ENCODE measurements at regions not wholly inside any gene's neighbourhood (a gene's known extent, or its start where the extent isn't known, plus 50 kb on each side); places are given as distances from the start of the nearest gene placed in this dataset.

DNA sequence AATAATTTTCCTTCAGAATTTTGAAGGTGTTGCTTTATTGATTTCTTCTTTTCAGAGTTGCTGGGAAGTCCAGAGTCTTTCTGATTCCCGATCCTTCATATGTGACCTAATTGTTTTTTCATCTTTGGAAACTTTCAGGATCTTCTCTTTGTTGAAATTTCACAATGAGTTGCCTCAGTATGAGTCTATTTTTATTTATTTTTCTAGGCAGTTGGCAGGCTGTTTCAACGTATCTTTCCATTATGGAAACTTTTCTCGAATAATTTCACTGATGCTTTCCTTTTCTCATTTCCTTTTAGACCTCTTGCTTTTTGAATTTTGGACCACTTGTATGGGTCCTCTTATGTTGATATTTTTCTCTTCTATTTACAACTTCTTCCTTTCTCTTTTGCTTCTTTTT is 354.3 kb downstream of the TGFB2 start:
- 70 to 84% methylated on average over 3 of the region's 3 CpGs for WGBS, 2 donors
- no peaks in the 10 kb centered on the region for H3K27me3 ChIP-seq
- FAIRE-seq (no peak), DNase-seq (no peak), ATAC-seq (no peak)
- intact Hi-C loops (cut with DNase I) = no loop called here
- H3K4me1 ChIP-seq = no peaks in the 10 kb centered on the region
- H3K36me3 ChIP-seq = no peaks in the 10 kb centered on the region
- TF ChIP-seq, protein P1, sequence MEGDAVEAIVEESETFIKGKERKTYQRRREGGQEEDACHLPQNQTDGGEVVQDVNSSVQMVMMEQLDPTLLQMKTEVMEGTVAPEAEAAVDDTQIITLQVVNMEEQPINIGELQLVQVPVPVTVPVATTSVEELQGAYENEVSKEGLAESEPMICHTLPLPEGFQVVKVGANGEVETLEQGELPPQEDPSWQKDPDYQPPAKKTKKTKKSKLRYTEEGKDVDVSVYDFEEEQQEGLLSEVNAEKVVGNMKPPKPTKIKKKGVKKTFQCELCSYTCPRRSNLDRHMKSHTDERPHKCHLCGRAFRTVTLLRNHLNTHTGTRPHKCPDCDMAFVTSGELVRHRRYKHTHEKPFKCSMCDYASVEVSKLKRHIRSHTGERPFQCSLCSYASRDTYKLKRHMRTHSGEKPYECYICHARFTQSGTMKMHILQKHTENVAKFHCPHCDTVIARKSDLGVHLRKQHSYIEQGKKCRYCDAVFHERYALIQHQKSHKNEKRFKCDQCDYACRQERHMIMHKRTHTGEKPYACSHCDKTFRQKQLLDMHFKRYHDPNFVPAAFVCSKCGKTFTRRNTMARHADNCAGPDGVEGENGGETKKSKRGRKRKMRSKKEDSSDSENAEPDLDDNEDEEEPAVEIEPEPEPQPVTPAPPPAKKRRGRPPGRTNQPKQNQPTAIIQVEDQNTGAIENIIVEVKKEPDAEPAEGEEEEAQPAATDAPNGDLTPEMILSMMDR (IDR thresholded peaks at IDR 0.05) = no peak
- no peaks in the 10 kb centered on the region for H3K9me3 ChIP-seq
- no peak overlapping the region for H3K27ac ChIP-seq
- no peak overlapping the region for H3K4me3 ChIP-seq

- H3K36me3 ChIP-seq = no peaks in the 10 kb centered on the region
- no peaks in the 10 kb centered on the region for H3K4me1 ChIP-seq
- FAIRE-seq = no peak
- DNase-seq = no peak
- no peak for ATAC-seq
- 82 to 87% methylated on average over 2 of the region's 2 CpGs for WGBS, 2 donors
- H3K9me3 ChIP-seq = no peaks in the 10 kb centered on the region
- H3K27me3 ChIP-seq = no peaks in the 10 kb centered on the region
- intact Hi-C loops (cut with DNase I) = no loop called here
- TF ChIP-seq, protein P1 (IDR thresholded peaks at IDR 0.05) = no peak
- H3K27ac ChIP-seq = no peak overlapping the region
- no peak overlapping the region for H3K4me3 ChIP-seq
Observed at GRCh38 chr1:218699865-218700264, 354.7 kb downstream of the TGFB2 start.

- TF ChIP-seq, protein P1 (IDR thresholded peaks at IDR 0.05) = no peak
- no peaks in the 10 kb centered on the region for H3K27me3 ChIP-seq
- no peak overlapping the region for H3K4me3 ChIP-seq
- ATAC-seq = no peak
- no peak for FAIRE-seq
- no peaks in the 10 kb centered on the region for H3K36me3 ChIP-seq
- no peaks in the 10 kb centered on the region for H3K4me1 ChIP-seq
- WGBS, 2 donors = 68 to 80% methylated on average over 7 of the region's 7 CpGs
- intact Hi-C loops (cut with DNase I) = no loop called here
- no peak overlapping the region for H3K27ac ChIP-seq
- DNase-seq = no peak
- H3K9me3 ChIP-seq = no peaks in the 10 kb centered on the region
Observed at GRCh38 chr1:218700666-218701065, 355.5 kb downstream of the TGFB2 start.

DNA sequence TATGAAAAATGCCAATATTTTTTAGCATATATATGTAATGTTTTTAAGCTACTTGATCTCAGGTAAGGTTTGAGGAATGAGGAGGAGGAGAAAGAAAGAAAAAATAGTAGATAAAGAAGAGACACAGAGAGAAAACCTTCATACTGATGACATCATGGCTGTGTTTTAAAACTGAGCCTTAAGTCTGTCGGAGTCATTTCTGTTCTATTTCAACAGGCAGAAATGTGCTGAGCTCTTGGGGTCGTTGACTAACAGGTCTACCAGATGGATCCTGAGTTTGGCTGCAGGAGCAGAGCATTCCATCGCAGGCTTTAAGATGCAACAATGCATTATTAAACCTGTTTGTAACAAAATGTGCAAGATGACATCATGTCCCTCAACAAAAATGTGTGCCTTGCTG is 356.0 kb downstream of the TGFB2 start:
- TF ChIP-seq, protein P1 (IDR thresholded peaks at IDR 0.05) = no peak
- H3K4me1 ChIP-seq = no peaks in the 10 kb centered on the region
- H3K4me3 ChIP-seq = no peak overlapping the region
- intact Hi-C loops (cut with DNase I) = no loop called here
- 60 to 77% methylated on average over 3 of the region's 3 CpGs for WGBS, 2 donors
- FAIRE-seq = no peak
- no peak overlapping the region for H3K27ac ChIP-seq
- H3K9me3 ChIP-seq = no peaks in the 10 kb centered on the region
- H3K36me3 ChIP-seq = no peaks in the 10 kb centered on the region
- no peaks in the 10 kb centered on the region for H3K27me3 ChIP-seq
- ATAC-seq = no peak
- no peak for DNase-seq

- H3K9me3 ChIP-seq = no peaks in the 10 kb centered on the region
- H3K4me3 ChIP-seq = no peak overlapping the region
- intact Hi-C loops (cut with DNase I) = no loop called here
- H3K27me3 ChIP-seq = no peaks in the 10 kb centered on the region
- H3K4me1 ChIP-seq = no peaks in the 10 kb centered on the region
- TF ChIP-seq, protein P1 (IDR thresholded peaks at IDR 0.05) = no peak
- H3K36me3 ChIP-seq = no peaks in the 10 kb centered on the region
- DNase-seq (no peak), ATAC-seq (no peak), FAIRE-seq (no peak)
- H3K27ac ChIP-seq = no peak overlapping the region
- WGBS, 2 donors = 83 to 86% methylated on average over 1 of the region's 1 CpG
Observed at GRCh38 chr1:218702775-218703174, 357.6 kb downstream of the TGFB2 start.

Data from pancreas (tissue), 10 donors.